Skin of body (tissue), 1 donor: ENCODE measurements at regions not wholly inside any gene's neighbourhood (a gene's known extent, or its start where the extent isn't known, plus 50 kb on each side); places are given as distances from the start of the nearest gene placed in this dataset.

ENCODE experiments used
- DNase-seq: peaks from one replicate; lab custom pipeline; 2025; lab: John Stamatoyannopoulos, UW

- DNase-seq: no peak
Measured at GRCh38 chr1:59108481-59109317, 188.2 kb upstream of the FGGY start.

GRCh38 chr1:59110271-59110670 is 186.6 kb upstream of the FGGY start:
- DNase-seq: no peak

- no peak for DNase-seq
Measured at GRCh38 chr1:59113876-59114457, 182.9 kb upstream of the FGGY start.

GRCh38 chr1:59115865-59116264 is 181.0 kb upstream of the FGGY start:
- DNase-seq: peak; percentile 27

- DNase-seq: no peak
Measured at GRCh38 chr1:59116920-59117542, 179.9 kb upstream of the FGGY start.

GRCh38 chr1:59122527-59122926 is 174.4 kb upstream of the FGGY start:
- DNase-seq: no peak

- no peak for DNase-seq
Measured at GRCh38 chr1:59123081-59123681, 173.7 kb upstream of the FGGY start.

GRCh38 chr1:59124166-59124565 is 172.7 kb upstream of the FGGY start:
- no peak for DNase-seq

GRCh38 chr1:59125154-59125553 is 171.7 kb upstream of the FGGY start:
- DNase-seq: no peak

- no peak for DNase-seq
Measured at GRCh38 chr1:59125676-59126320, 171.1 kb upstream of the FGGY start.

- no peak for DNase-seq
Measured at GRCh38 chr1:59126366-59126765, 170.5 kb upstream of the FGGY start.

- DNase-seq: no peak
Measured at GRCh38 chr1:59128239-59128736, 168.6 kb upstream of the FGGY start.

- no peak for DNase-seq
Measured at GRCh38 chr1:59128784-59129227, 168.1 kb upstream of the FGGY start.

GRCh38 chr1:59132295-59132694 is 164.6 kb upstream of the FGGY start:
- no peak for DNase-seq

- DNase-seq: no peak
Measured at GRCh38 chr1:59133997-59134396, 162.9 kb upstream of the FGGY start.

- DNase-seq: no peak
Measured at GRCh38 chr1:59135761-59136255, 161.1 kb upstream of the FGGY start.

GRCh38 chr1:59136541-59137275 is 160.2 kb upstream of the FGGY start:
- DNase-seq: no peak

- no peak for DNase-seq
Measured at GRCh38 chr1:59137276-59137615, 159.6 kb upstream of the FGGY start.

- DNase-seq: no peak
Measured at GRCh38 chr1:59137968-59138367, 158.9 kb upstream of the FGGY start.

GRCh38 chr1:59138402-59138801 is 158.5 kb upstream of the FGGY start:
- DNase-seq: peak; percentile 14

GRCh38 chr1:59139396-59139795 is 157.5 kb upstream of the FGGY start:
- no peak for DNase-seq
